ENCODE measurements at regions not wholly inside any gene's neighbourhood (a gene's known extent, or its start where the extent isn't known, plus 50 kb on each side); places are given as distances from the start of the nearest gene placed in this dataset.

- in situ Hi-C loops (cut with MboI; ENCODE audit: low sequenced_read_pairs), result no loop called here
Measured at GRCh38 chr4:36786519-36786918, 458.0 kb upstream of the NWD2 start.

GRCh38 chr4:36794716-36795115 is 449.8 kb upstream of the NWD2 start:
- in situ Hi-C loops (cut with MboI; ENCODE audit: low sequenced_read_pairs), result no loop called here

- in situ Hi-C loops (cut with MboI; ENCODE audit: low sequenced_read_pairs), result no loop called here
Measured at GRCh38 chr4:36812149-36812548, 432.4 kb upstream of the NWD2 start.

- in situ Hi-C loops (cut with MboI; ENCODE audit: low sequenced_read_pairs), result no loop called here
Measured at GRCh38 chr4:36815536-36815935, 429.0 kb upstream of the NWD2 start.

- in situ Hi-C loops (cut with MboI; ENCODE audit: low sequenced_read_pairs), result no loop called here
Measured at GRCh38 chr4:36823199-36823967, 421.2 kb upstream of the NWD2 start.

- in situ Hi-C loops (cut with MboI; ENCODE audit: low sequenced_read_pairs), result no loop called here
Measured at GRCh38 chr4:36824682-36825081, 419.9 kb upstream of the NWD2 start.

- in situ Hi-C loops (cut with MboI; ENCODE audit: low sequenced_read_pairs), result no loop called here
Measured at GRCh38 chr4:36835246-36835645, 409.3 kb upstream of the NWD2 start.

- in situ Hi-C loops (cut with MboI; ENCODE audit: low sequenced_read_pairs), result no loop called here
Measured at GRCh38 chr4:36841583-36842326, 402.8 kb upstream of the NWD2 start.

- in situ Hi-C loops (cut with MboI; ENCODE audit: low sequenced_read_pairs), result no loop called here
Measured at GRCh38 chr4:36844448-36844847, 400.1 kb upstream of the NWD2 start.

- in situ Hi-C loops (cut with MboI; ENCODE audit: low sequenced_read_pairs), result no loop called here
Measured at GRCh38 chr4:36852856-36853255, 391.7 kb upstream of the NWD2 start.

GRCh38 chr4:36854554-36854953 is 390.0 kb upstream of the NWD2 start:
- in situ Hi-C loops (cut with MboI; ENCODE audit: low sequenced_read_pairs), result no loop called here

- in situ Hi-C loops (cut with MboI; ENCODE audit: low sequenced_read_pairs), result no loop called here
Measured at GRCh38 chr4:36863601-36864000, 380.9 kb upstream of the NWD2 start.

GRCh38 chr4:36870121-36870520 is 374.4 kb upstream of the NWD2 start:
- in situ Hi-C loops (cut with MboI; ENCODE audit: low sequenced_read_pairs), result no loop called here

GRCh38 chr4:36872679-36873078 is 371.9 kb upstream of the NWD2 start:
- in situ Hi-C loops (cut with MboI; ENCODE audit: low sequenced_read_pairs), result no loop called here

- in situ Hi-C loops (cut with MboI; ENCODE audit: low sequenced_read_pairs), result no loop called here
Measured at GRCh38 chr4:36884151-36884550, 360.4 kb upstream of the NWD2 start.

- in situ Hi-C loops (cut with MboI; ENCODE audit: low sequenced_read_pairs), result no loop called here
Measured at GRCh38 chr4:36891971-36892370, 352.6 kb upstream of the NWD2 start.

- in situ Hi-C loops (cut with MboI; ENCODE audit: low sequenced_read_pairs), result no loop called here
Measured at GRCh38 chr4:36900446-36900987, 344.0 kb upstream of the NWD2 start.

GRCh38 chr4:36904823-36905222 is 339.7 kb upstream of the NWD2 start:
- in situ Hi-C loops (cut with MboI; ENCODE audit: low sequenced_read_pairs), result no loop called here

- in situ Hi-C loops (cut with MboI; ENCODE audit: low sequenced_read_pairs), result no loop called here
Measured at GRCh38 chr4:36914106-36914505, 330.4 kb upstream of the NWD2 start.

- in situ Hi-C loops (cut with MboI; ENCODE audit: low sequenced_read_pairs), result no loop called here
Measured at GRCh38 chr4:36915717-36916116, 328.8 kb upstream of the NWD2 start.

- in situ Hi-C loops (cut with MboI; ENCODE audit: low sequenced_read_pairs), result no loop called here
Measured at GRCh38 chr4:36917413-36917812, 327.1 kb upstream of the NWD2 start.

GRCh38 chr4:36919721-36920120 is 324.8 kb upstream of the NWD2 start:
- in situ Hi-C loops (cut with MboI; ENCODE audit: low sequenced_read_pairs), result no loop called here
